GM19025 (cell line): ENCODE measurements at regions not wholly inside any gene's neighbourhood (a gene's known extent, or its start where the extent isn't known, plus 50 kb on each side); places are given as distances from the start of the nearest gene placed in this dataset.

ENCODE experiments used
- ATAC-seq: cut with Tn5 transposase; IDR thresholded peaks from one replicate; pipeline ENCODE4 v1.9.1; 2021; ENCODE audit warnings: mild to moderate bottlenecking, low read depth, moderate library complexity; ENCODE audit not compliant: unreplicated experiment

DNA sequence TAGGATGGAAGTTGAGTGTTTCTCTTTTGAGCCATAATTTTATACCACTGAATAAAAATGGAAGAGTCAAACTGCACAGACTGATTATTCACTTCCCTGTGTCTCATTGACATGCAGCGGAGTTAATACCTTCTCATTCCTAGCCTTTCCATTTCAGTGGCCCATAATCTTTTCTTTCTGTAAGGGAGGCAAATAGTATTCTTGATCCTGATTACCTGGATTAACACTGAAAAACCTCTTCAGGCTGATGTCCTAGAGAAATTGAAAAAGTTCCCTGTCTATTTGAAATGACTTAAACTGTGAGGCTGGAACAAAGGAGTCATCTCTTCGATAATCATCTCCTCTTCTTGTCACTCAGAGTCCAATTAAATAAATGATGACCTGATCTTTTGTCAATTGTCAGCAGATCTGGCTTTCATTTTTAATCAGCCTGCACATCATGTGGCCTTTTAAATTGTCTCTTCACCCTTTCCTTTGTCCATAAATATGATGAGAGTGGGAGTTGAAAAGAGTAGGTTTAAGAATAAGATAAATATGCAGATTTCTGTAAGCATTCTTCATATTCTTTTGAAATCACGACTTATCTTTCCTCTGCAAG, 713.0 kb downstream of the EPM2A start:
- no peak for ATAC-seq

DNA sequence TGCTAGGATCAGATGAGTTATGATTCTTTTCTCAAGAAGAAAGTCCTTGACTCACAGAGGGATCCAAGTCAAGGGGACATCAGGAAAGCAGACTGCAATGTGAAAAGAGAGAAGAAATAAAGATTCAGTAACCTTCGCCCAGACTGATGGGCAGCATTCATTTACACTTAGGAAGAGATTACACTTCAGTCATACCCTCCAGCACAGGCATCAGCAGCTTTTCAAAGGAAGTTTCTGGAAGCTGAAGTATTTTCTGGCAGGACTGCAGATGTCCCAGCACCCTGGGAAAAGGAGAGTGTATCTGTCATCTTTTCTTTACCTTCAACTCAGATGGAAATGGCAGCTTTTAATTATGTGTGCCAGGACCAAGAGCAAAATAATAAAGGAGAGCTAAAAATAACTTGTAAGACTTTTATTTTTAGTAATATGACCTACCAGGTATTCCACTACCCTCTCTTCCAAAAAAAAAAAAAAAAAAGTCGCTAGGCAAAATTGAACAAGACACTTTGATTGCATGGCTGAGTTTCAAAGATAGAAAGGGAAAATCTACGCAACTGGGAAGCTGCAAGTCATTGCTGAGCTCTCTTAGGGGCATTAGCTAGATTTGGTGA, 712.1 kb downstream of the EPM2A start:
- ATAC-seq: no peak

DNA sequence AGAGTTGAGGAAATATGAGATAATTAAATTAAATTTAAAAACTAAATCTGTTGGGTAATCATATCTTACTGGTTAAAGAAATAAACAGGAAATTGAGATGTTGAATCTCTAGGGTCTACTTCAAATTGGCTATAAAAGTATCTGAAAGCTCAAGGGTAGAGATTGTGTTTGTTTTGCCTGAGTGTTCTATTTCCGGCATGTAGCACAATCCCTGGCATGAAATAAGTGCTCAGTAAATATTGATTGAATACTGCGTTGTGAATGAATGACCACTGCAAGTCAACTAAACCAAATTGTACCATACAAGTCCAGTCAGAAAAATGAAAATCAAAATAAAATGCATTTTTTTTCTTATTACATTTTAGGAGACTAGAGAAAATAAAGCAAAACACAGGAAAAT, 709.8 kb downstream of the EPM2A start:
- ATAC-seq: no peak

DNA sequence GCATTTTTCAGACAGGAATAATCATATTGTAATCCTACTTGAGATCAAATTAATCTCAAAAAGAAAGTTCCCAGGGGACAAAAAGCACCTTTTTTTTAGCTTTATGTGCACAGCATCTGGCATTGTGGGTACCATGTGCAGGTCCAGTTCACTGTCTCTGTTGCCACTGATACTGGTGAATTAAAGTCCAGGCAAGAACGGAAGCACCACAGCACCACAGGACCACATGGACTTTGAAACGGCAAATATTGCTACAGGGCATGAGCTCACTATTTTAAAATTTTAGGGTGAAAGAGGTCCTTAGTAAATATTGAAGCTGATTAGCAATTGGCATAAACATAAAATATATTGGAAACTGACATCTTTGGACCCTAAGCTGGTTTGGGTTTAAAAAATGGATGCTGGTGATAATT, 709.0 kb downstream of the EPM2A start:
- no peak for ATAC-seq

DNA sequence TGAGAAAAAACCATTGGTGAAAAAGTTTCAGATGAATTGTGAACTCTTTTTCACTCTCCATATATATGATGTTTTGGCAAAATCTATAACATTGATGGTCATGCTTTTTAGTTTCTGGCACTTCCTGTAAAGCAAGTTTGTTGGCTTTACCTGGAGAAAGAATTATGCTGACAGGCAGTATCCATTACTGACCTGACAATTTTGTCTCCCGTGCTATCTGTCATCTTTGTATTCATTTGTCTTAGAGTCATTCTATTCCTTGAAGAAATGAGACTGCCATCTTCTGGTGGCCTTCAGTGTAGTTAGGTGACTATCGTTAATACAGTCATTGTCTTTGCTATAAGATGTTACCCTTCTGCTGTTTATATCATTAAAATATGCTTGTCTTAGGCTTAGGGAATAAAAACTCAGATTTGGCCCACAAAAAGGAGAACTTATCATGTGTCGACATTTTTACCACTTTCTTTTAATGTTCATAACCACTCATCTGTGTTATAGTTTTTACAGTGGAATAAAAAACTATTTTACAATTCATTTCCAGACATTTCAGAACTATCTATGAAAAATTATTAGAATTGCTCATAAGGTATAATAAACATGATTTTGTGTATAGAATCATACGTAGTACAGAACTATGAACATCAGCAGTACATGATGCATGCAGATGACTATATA, 707.0 kb downstream of the EPM2A start:
- peak; percentile 49 for ATAC-seq

DNA sequence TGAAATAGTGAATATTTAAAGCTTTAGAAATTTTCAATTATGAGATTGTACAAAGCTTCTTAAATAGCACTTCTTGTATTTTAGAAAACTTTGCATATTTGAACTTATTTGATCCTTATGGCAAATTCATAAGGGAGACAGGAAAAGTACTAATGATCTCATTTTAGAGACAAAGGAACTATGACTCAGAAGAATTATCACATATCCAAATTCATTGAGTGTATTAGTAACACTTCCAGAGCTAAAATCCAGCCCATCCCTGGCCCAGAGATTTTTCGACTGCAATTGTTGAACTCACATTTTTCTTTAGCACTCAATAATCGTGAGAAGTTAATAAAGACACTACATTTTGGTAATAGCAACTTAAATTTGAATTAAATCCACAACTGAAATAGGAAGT, 704.3 kb downstream of the EPM2A start:
- no peak for ATAC-seq

DNA sequence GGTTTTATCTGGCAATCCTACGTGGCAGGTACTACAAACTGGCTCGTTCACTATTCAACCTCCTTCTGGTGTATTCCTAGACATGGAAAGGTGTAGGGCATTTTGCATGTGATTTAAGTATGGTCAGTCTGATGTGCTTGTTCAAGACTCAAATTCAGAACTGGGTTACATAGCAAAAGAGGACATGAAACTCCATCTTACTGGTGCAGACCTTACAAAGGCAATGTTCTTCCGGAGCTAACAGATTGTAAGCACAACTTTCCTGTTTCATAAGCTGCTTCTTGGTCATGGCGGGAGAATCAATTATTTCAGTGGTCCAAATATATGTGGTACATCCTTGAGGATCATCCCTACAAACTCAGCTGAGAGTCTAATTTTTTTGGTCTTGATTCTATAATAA, 703.4 kb downstream of the EPM2A start:
- no peak for ATAC-seq

DNA sequence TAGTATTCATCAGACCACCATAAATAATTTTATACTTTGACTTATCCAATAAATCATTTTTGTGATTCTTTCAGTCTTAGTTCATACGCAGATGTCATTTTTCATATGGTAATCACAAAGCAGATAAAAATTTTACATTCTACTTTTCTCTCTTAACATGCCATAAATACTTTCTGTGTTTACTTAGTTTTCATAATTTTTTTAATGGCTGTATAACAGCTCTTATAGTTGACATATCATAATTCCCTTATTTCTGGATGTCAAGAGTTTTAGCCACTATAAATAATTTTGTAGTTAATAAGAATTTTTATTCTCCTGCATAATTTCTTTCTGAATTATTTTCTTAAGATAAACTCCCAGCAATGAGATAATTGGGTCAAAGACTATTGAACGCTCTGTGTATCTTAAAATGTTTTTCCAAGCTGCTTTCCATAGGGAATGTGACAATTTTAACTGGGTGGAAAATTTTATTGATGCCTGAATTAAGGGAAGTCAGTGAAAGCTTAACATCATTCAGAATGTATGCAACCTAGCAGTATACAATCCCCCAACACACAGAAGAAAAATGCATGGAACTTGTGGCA, 702.7 kb downstream of the EPM2A start:
- ATAC-seq: no peak

DNA sequence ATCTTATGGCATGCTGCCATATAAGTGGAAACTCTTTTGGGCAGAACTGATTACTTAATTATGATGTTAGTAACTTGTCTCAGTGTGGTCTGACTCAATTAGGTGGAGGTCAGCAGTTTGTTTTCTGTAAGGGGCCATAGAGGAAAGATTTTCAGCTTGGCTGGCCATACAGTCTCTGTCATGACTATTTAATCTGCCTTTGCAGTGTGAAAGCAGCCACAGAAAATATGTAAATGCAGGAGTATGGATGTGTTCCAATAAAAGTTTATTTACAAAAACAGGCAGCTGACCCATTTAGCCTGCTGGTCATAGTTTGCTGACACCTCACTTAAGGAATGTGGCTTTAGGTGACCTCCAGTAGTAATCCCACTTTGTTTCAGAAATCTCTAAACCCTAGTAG, 700.7 kb downstream of the EPM2A start:
- no peak for ATAC-seq

DNA sequence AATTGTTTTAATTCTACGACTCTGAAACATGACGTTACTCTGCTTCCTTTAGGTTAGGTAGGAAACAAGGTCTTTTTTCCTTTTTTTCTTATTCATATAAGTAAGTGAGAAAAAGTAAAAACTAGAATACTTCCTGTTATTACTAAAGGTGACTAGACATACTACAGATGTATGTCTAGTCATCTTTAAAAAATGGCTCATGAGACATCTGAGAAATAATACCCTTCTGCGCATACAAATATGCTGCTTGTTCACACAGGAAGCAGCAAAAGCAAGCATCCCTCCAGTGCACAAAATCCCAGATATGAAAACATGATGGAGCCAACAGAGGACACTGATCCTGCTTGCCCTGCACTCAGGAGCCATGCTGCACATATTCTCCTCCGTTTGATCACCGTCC, 699.1 kb downstream of the EPM2A start:
- ATAC-seq: no peak

DNA sequence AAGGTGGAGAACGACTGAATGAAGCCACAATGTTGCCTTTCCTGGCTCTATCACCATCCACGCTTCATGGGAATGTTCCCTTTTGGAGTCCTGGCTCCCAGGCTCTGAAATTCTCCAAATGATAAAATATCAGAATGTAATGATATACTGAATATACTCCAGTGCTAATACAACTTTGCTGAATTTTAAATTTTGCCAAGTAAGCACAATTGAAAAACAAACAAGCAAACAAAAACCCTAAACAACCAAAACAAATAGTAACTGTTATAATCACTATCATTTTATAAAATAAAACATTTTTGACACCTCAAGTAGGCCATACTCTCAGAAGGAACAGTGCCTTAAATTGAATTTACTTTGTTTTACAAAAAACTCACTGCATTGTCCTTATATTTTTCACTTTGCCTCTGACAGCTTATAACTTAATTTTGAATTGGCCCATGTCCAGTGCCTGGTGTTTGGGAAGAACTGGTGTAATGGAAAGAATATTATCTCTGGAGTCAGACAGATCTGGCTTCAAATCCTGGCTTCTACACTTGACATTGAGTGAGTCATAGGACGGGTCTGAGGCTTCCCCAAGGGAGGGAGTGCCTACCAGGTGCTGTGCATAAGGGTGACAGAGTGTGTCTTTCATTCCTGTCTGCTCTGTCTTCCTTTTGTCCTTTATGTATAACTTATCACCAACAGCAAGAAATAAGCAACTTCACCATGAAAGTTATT, 698.3 kb downstream of the EPM2A start:
- no peak for ATAC-seq

DNA sequence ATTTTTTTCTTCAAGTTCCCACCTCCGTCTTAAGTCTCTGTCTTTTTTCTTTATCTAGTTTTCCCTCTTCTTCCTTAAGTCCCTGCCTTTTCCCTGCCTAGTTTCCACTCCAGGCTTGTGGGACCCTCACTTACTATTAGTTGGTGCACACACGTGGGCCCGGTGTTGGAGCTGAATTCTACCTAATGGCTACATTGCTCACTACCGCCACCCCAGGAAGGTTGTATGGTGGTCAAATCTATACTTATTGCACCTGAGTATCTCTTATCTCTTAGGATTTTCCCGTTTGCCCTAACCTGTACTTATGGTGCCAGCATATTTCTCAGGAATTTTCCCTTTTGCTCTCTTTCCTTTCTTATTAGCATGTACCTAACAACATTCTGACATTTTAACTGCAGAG, 692.8 kb downstream of the EPM2A start:
- ATAC-seq: no peak

DNA sequence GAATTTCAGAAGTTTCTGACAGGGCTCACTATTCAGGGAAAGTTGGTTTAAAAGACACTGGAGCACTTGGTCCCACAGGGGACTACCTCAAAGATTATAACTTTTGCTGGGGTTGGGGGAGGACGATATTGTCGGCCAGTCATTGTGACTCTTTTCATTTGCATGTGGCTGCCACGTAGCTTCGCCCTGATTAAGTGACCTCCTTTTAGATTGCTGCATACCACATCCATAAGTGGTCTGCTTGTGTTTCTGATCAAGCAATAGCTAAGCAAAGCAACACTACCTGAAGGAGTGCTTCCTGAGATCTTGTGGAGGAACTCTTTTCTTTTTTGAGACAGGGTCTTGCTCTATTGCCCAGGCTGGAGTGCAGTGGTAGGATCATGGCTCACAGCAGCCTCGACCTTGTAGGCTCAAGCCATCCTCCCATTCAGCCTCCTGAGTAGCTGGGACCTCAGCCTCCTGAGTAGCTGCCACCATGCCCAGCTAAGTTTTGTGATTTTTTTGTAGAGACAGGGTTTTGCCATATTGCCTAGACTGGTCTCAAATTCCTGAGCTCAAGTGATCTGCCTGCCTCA, 691.3 kb downstream of the EPM2A start:
- ATAC-seq: no peak

DNA sequence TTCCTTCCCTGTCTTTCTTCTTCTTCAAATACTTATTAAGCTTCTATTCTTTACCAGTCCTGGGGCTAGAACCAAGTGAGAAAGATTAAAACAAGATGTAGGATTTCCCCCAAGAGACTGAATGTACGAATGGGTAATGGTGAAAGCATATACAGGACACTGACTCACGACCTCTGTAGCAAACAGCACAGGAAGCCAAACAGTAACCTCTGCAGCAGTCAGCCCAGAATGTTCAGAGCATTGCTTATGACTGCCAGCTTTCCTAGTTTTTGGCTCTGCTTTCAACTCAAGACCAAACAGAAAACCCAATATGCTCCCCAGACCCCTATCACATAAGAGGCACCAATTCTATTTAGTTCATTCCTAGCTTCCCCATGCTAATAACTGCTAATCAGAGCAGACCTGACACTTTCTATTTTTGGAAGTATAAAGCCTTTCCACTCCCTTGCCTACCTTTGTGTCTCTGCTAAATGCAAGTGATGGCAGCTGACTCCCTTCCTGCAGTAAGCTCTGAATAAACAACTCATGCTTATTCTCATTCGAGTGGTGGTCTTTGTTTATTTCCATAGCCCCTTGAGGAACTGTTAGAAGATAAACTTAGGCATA, 690.6 kb downstream of the EPM2A start:
- no peak for ATAC-seq

DNA sequence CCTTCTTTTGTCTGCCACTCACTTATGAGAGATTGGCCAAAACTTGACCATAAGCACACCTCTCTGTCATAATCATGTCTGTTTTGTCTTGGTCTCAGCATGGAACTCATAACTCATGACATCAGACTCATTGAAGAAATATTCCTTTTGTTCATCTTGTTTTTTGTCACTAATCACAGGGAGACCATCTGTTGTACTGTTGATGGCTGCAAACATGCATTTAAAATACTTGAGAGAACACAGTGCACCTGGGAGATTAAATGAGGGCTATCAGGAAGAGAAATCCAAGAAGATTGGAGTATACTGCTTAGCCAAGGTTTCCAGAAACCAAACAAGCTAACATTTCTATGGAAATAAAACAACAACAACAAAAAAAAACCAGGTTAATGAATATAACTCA, 689.7 kb downstream of the EPM2A start:
- no peak for ATAC-seq

DNA sequence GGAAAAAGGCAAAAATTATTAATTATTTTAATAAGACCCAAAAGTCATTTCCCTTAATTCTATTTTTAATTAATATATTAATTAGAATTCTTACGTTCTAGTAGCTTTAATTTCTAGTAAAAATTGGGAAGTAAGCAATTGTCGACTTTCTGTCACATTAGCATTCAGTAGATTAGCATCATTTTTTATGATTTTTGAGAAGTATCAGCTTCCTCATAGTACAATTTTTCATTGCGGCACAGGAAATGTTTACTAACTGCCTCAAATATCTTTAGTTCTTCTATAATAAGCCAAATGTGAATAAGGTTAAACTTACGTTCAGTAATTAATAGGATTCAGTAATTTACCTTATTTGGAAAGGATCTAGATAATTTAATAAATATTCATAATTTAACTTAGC, 687.4 kb downstream of the EPM2A start:
- no peak for ATAC-seq

DNA sequence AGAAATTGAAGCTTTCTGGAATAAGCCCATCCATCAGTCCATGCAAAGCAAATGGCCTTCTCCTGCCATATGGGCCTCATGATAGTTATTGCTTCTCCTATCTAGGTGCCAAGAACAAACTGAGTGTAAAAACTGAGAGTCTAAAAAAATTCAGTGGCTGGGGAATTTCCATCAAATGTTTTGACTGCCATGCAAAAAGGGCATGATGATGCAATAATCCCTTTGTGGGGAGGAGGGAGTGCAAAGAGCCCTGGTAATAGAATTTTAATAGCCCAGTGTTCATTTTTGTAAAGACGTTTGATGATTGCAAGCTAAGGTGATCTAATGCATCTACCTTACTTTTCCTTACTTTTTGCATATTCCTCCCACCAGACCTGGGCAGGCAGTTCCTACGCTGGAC, 683.7 kb downstream of the EPM2A start:
- ATAC-seq: no peak

DNA sequence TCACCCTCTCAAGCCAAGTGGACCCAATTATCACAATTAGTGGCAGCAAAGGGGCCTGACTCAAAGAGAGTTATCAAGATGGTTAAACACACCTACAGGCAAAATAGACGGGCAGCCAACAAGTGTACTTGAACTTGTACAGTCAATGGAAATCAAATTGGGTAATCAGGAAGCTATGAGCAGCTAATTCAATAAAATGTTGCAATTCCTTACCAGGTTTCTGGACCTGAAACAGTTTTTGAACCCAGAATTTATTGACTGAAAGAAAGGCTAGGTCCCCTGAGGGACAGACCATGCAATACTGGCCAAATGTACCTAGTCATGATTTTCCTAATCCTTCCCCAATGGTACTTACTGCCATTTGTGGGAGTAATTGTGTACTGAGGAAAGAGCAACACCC, 679.8 kb downstream of the EPM2A start:
- ATAC-seq: no peak

DNA sequence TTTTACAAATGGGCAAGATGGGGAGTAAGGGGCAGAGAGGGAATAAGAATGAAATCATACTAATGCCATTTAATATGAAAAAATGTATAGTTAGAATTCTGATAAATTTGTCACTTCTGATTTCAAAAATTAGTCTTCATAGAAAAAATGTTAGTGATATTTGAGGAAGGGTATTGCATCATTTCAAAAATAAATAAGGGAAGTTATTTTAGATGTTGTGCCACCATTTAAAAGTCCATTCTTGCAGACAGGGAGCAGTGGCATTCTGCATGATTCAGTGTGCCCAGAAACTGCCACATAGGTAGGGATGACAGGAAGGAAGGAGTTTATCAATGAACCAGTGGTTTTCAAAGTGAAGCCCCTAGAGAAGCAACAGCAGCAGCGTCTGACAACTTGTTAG, 674.6 kb downstream of the EPM2A start:
- ATAC-seq: no peak

DNA sequence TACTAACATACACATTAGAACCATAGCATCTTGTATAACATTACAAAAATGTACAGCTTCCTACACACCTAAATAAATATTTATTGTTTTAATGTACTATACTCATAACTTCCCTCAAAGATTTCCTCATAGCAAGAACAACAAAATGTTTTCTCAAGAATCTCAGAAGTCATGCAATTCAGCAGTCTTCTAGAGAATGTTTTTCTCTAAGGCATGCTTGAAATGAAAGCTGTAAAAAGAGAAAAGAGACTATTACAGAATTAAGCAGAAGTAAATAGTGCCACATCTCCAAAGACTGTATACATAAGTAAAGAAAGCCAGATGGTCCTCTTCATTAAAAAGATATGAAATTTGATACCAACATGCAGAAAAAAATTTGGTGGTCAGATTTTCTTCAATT, 672.2 kb downstream of the EPM2A start:
- no peak for ATAC-seq

DNA sequence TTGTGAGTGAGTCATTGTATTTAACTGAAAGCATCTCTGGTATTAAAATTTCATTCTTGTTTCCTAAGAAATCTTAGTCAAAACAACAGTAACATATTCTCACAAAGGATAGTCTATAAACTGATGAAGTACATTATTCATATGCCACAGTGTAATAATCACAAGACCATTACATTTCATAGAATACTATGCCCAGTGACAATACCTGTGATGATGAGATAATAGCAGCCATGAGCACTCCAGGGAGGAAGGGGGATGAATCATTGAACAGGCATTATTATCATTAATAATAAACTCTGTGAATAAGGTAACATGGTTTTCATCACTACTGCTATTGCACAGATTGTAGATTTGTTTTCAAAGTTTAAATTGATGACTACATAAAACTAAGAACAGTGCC, 667.9 kb downstream of the EPM2A start:
- no peak for ATAC-seq
